Natural killer cell (primary cell): ENCODE measurements at regions not wholly inside any gene's neighbourhood (a gene's known extent, or its start where the extent isn't known, plus 50 kb on each side); places are given as distances from the start of the nearest gene placed in this dataset.

Source experiments
- ATAC-seq, 3 donors: fragments of 150-1000 bp in 2 of 3; fragments of 200-7000 bp in 1 of 3; cut with Tn5 transposase; 1 replicate in 1 of 3; 2 replicates in 2 of 3; pipeline ENCODE4 v1.10.0; 2021; ENCODE audit warnings: mild to moderate bottlenecking in 2 of 3, moderate library complexity in 2 of 3
- DNase-seq, 2 donors: peaks; one replicate each; pipeline versions ENCODE4 v3.0.0 to v3.0.0-alpha.2; 2013 to 2021; ENCODE audit warnings: mixed read lengths in 1 of 2
- H3K27ac ChIP-seq: one replicate; pipeline ENCODE4 v1.5.1; 2013; ENCODE audit warnings: mild to moderate bottlenecking, low read length
- H3K27me3 ChIP-seq: one replicate; pipeline ENCODE4 v1.6.1; 2013; ENCODE audit warnings: low read length; ENCODE audit not compliant: control insufficient read depth, insufficient read depth
- H3K36me3 ChIP-seq: one replicate; pipeline ENCODE4 v1.6.1; 2013; ENCODE audit warnings: low read length; ENCODE audit not compliant: control insufficient read depth, insufficient read depth
- H3K4me1 ChIP-seq: one replicate; pipeline ENCODE4 v1.6.1; 2013; ENCODE audit warnings: low read length; ENCODE audit not compliant: control insufficient read depth, insufficient read depth
- H3K4me3 ChIP-seq: one replicate; pipeline ENCODE4 v1.5.1; 2013; ENCODE audit warnings: low read length
- H3K9me3 ChIP-seq: one replicate; pipeline ENCODE4 v1.6.1; 2013; ENCODE audit warnings: low read length; ENCODE audit not compliant: control insufficient read depth, insufficient read depth
- H3K27ac Mint-ChIP-seq, 2 donors: one replicate each; pipeline ENCODE4 v1.8.0; 2022; ENCODE audit warnings: mild to moderate bottlenecking in 2 of 2, mixed read lengths in 2 of 2, moderate library complexity in 1 of 2
- H3K27me3 Mint-ChIP-seq, 2 donors: one replicate each; pipeline ENCODE4 v1.8.0; 2022; ENCODE audit warnings: low read depth in 2 of 2, mixed read lengths in 2 of 2
- H3K36me3 Mint-ChIP-seq: one replicate; pipeline ENCODE4 v1.8.0; 2022; ENCODE audit warnings: mixed read lengths
- H3K4me1 Mint-ChIP-seq, 2 donors: one replicate each; pipeline ENCODE4 v1.8.0; 2022; ENCODE audit warnings: mixed read lengths in 2 of 2
- H3K4me3 Mint-ChIP-seq: one replicate; pipeline ENCODE4 v1.8.0; 2022; ENCODE audit warnings: mild to moderate bottlenecking, moderate library complexity, mixed read lengths
- H3K9me3 Mint-ChIP-seq, 2 donors: one replicate each; pipeline ENCODE4 v1.8.0; 2022; ENCODE audit warnings: mixed read lengths in 2 of 2
- CTCF ChIP-seq: fragments of 200-600 bp; IDR thresholded peaks from one replicate; pipeline ENCODE4 v1.8.0; 2022; ENCODE audit warnings: antibody characterized with exemption
- WGBS: methylation state at CpG from one replicate; pipeline ENCODE4 v1.1.7; 2013; ENCODE audit warnings: missing lambda C conversion rate; ENCODE audit not compliant: insufficient coverage; 5-methylcytosine and 5-hydroxymethylcytosine counted together
- intact Hi-C: fragments of 100-400 bp; cut with micrococcal nuclease; formaldehyde crosslinking; loops from one replicate; pipeline ENCODE4 v1.14.2; 2022

- Mint-ChIP-seq H3K36me3 (no peaks in the 10 kb centered on the region), H3K9me3 (no peaks in the 10 kb centered on the region), H3K4me1 (no peaks in the 10 kb centered on the region), H3K27me3 (peaks cover 19 to 30% of the 10 kb centered on the region in 2 donors), H3K4me3 (no peak overlapping the region), H3K27ac (no peak overlapping the region)
- WGBS: 42% methylated on average over 2 of the region's 2 CpGs
- TF ChIP-seq CTCF: no peak
- no peaks in the 10 kb centered on the region for H3K9me3 ChIP-seq
- H3K4me1 ChIP-seq: no peaks in the 10 kb centered on the region
- ATAC-seq (peak in 1 of 3 donors; percentile 31), DNase-seq (no peak)
- no peak overlapping the region for H3K27ac ChIP-seq
- no peaks in the 10 kb centered on the region for H3K36me3 ChIP-seq
- no peaks in the 10 kb centered on the region for H3K27me3 ChIP-seq
- intact Hi-C loops: no loop called here
- H3K4me3 ChIP-seq: no peak overlapping the region
Measured at GRCh38 chr1:232339073-232339472, 290.9 kb downstream of the SIPA1L2 start.

- ATAC-seq (no peak), DNase-seq (no peak)
- peaks cover 19 to 38% of the 10 kb centered on the region in 2 donors for H3K27me3 Mint-ChIP-seq
- WGBS: 83% methylated on average over 4 of the region's 4 CpGs
- no peaks in the 10 kb centered on the region for H3K4me1 ChIP-seq
- no peak overlapping the region for H3K27ac ChIP-seq
- no peak overlapping the region for H3K27ac Mint-ChIP-seq
- H3K9me3 ChIP-seq: no peaks in the 10 kb centered on the region
- H3K4me1 Mint-ChIP-seq: no peaks in the 10 kb centered on the region
- H3K27me3 ChIP-seq: no peaks in the 10 kb centered on the region
- no peaks in the 10 kb centered on the region for H3K36me3 ChIP-seq
- H3K36me3 Mint-ChIP-seq: no peaks in the 10 kb centered on the region
- H3K9me3 Mint-ChIP-seq: no peaks in the 10 kb centered on the region
- H3K4me3 ChIP-seq: no peak overlapping the region
- no peak overlapping the region for H3K4me3 Mint-ChIP-seq
- intact Hi-C loops: no loop called here
- no peak for TF ChIP-seq CTCF
Measured at GRCh38 chr1:232335741-232336293, 294.1 kb downstream of the SIPA1L2 start.

GRCh38 chr1:232335261-232335660 lies 294.7 kb downstream of the SIPA1L2 start:
- H3K4me1 Mint-ChIP-seq: no peaks in the 10 kb centered on the region
- Histone ChIP-seq H3K27ac (no peak overlapping the region), H3K27me3 (no peaks in the 10 kb centered on the region), H3K36me3 (no peaks in the 10 kb centered on the region), H3K9me3 (no peaks in the 10 kb centered on the region), H3K4me3 (no peak overlapping the region), H3K4me1 (no peaks in the 10 kb centered on the region)
- WGBS: 67% methylated on average over 7 of the region's 7 CpGs
- H3K27me3 Mint-ChIP-seq: peaks cover 19 to 38% of the 10 kb centered on the region in 2 donors
- H3K4me3 Mint-ChIP-seq: no peak overlapping the region
- intact Hi-C loops: no loop called here
- no peak for TF ChIP-seq CTCF
- H3K27ac Mint-ChIP-seq: no peak overlapping the region
- no peaks in the 10 kb centered on the region for H3K36me3 Mint-ChIP-seq
- no peaks in the 10 kb centered on the region for H3K9me3 Mint-ChIP-seq
- peak in 1 of 3 donors; percentile 33 for ATAC-seq
- DNase-seq: peak in 1 of 2 donors; percentile 69

GRCh38 chr1:232334811-232335210 lies 295.1 kb downstream of the SIPA1L2 start:
- no peak overlapping the region for H3K4me3 ChIP-seq
- intact Hi-C loops: no loop called here
- H3K9me3 ChIP-seq: no peaks in the 10 kb centered on the region
- no peaks in the 10 kb centered on the region for H3K36me3 ChIP-seq
- H3K27ac ChIP-seq: no peak overlapping the region
- no peak for DNase-seq
- H3K4me1 ChIP-seq: no peaks in the 10 kb centered on the region
- no peak for ATAC-seq
- WGBS: 84% methylated on average over 10 of the region's 10 CpGs
- no peak overlapping the region for H3K27ac Mint-ChIP-seq
- H3K4me1 Mint-ChIP-seq: no peaks in the 10 kb centered on the region
- no peaks in the 10 kb centered on the region for H3K9me3 Mint-ChIP-seq
- no peaks in the 10 kb centered on the region for H3K27me3 ChIP-seq
- no peaks in the 10 kb centered on the region for H3K36me3 Mint-ChIP-seq
- H3K27me3 Mint-ChIP-seq: peaks cover 19 to 38% of the 10 kb centered on the region in 2 donors
- H3K4me3 Mint-ChIP-seq: no peak overlapping the region
- TF ChIP-seq CTCF: no peak
